ENCODE measurements at regions not wholly inside any gene's neighbourhood (a gene's known extent, or its start where the extent isn't known, plus 50 kb on each side); places are given as distances from the start of the nearest gene placed in this dataset.

- H3K27ac ChIP-seq (ENCODE audit: extremely low read depth, low read depth, low read length): no peak overlapping the region
- no peaks in the 10 kb centered on the region for H3K4me1 ChIP-seq (ENCODE audit: control insufficient read depth, insufficient read depth, low read length)
- no peak for TF ChIP-seq ZNF776 (tag by site-specific recombination; IDR thresholded peaks at IDR 0.05; ENCODE audit: borderline replicate concordance)
- TF ChIP-seq ZNF513 (tag by site-specific recombination; IDR thresholded peaks at IDR 0.05): no peak
- TF ChIP-seq ZNF354C (tag by site-specific recombination; IDR thresholded peaks at IDR 0.05; ENCODE audit: borderline replicate concordance, low read depth): no peak
- TF ChIP-seq SETDB1 (IDR thresholded peaks at IDR 0.05; ENCODE audit: insufficient read length, low read length): no peak
- TF ChIP-seq ZNF132 (tag by site-specific recombination; IDR thresholded peaks at IDR 0.05; ENCODE audit: borderline replicate concordance): no peak
- no peak for TF ChIP-seq ZBTB17 (tag by site-specific recombination; IDR thresholded peaks at IDR 0.05)
- no peak for TF ChIP-seq ZNF843 (tag by site-specific recombination; IDR thresholded peaks at IDR 0.05)
- TF ChIP-seq ZNF792 (tag by site-specific recombination; IDR thresholded peaks at IDR 0.05): no peak
- TF ChIP-seq ZNF248 (tag by site-specific recombination; IDR thresholded peaks at IDR 0.05): no peak
- ChIA-PET POLR2A (no interaction called here), CTCF (no interaction called here)
- H3K9me3 ChIP-seq (ENCODE audit: control insufficient read depth, insufficient read depth, low read depth, low read length): no peaks in the 10 kb centered on the region
- H3K36me3 ChIP-seq (ENCODE audit: control insufficient read depth in 2 of 2, insufficient read depth in 1 of 2, low read length in 2 of 2): no peaks in the 10 kb centered on the region
- no peak overlapping the region for H3K4me3 ChIP-seq (ENCODE audit: low read depth, low read length)
These were observed 274.0 kb upstream of the FAM98A start for GRCh38 chr2:33873076-33873605.

- H3K4me1 ChIP-seq (ENCODE audit: control insufficient read depth, insufficient read depth, low read length): no peaks in the 10 kb centered on the region
- POLR2A ChIA-PET: no interaction called here
- no peak overlapping the region for H3K27ac ChIP-seq (ENCODE audit: extremely low read depth, low read depth, low read length)
- H3K36me3 ChIP-seq (ENCODE audit: control insufficient read depth in 2 of 2, insufficient read depth in 1 of 2, low read length in 2 of 2): no peaks in the 10 kb centered on the region
- H3K9me3 ChIP-seq (ENCODE audit: control insufficient read depth, insufficient read depth, low read depth, low read length): no peaks in the 10 kb centered on the region
- H3K4me3 ChIP-seq (ENCODE audit: low read depth, low read length): no peak overlapping the region
- CTCF ChIA-PET: no interaction called here
- no peak for TF ChIP-seq ZNF843 (tag by site-specific recombination; IDR thresholded peaks at IDR 0.05)
- TF ChIP-seq TSHZ1 (tag by site-specific recombination; IDR thresholded peaks at IDR 0.05; ENCODE audit: borderline replicate concordance): no peak
- TF ChIP-seq YY1 (tag by site-specific recombination; IDR thresholded peaks at IDR 0.05): no peak
- TF ChIP-seq REPIN1 (tag by site-specific recombination; IDR thresholded peaks at IDR 0.05; ENCODE audit: low read depth): no peak
- no peak for TF ChIP-seq ZNF585B (tag by site-specific recombination; IDR thresholded peaks at IDR 0.05)
- no peak for TF ChIP-seq ZNF792 (tag by site-specific recombination; IDR thresholded peaks at IDR 0.05)
- TF ChIP-seq BCL6B (tag by site-specific recombination; IDR thresholded peaks at IDR 0.05): no peak
- TF ChIP-seq ZNF549 (tag by site-specific recombination; IDR thresholded peaks at IDR 0.05): no peak
- TF ChIP-seq MZF1 (tag by site-specific recombination; IDR thresholded peaks at IDR 0.05; ENCODE audit: borderline replicate concordance): no peak
- no peak for TF ChIP-seq ZNF639 (tag by site-specific recombination; IDR thresholded peaks at IDR 0.05)
These were observed 260.8 kb upstream of the FAM98A start for GRCh38 chr2:33859811-33860461.

Data from HEK293 (cell line).